Aorta (tissue), 5 donors: ENCODE measurements at regions not wholly inside any gene's neighbourhood (a gene's known extent, or its start where the extent isn't known, plus 50 kb on each side); places are given as distances from the start of the nearest gene placed in this dataset.

Experiments used
- ATAC-seq: fragments of 200-7000 bp; cut with Tn5 transposase; one replicate; pipeline ENCODE4 v1.9.1; 2022; ENCODE audit warnings: moderate library complexity; ENCODE audit not compliant: low FRiP score
- DNase-seq, 2 donors: peaks; one replicate each; pipeline ENCODE4 v3.0.0-alpha.2; 2020
- H3K27ac ChIP-seq, 2 donors: one replicate each; pipeline ENCODE4 v1.5.1; 2013; ENCODE audit warnings: low read length in 2 of 2, mild to moderate bottlenecking in 2 of 2, moderate library complexity in 2 of 2, control low read depth in 1 of 2, inconsistent platforms in 1 of 2, low read depth in 1 of 2
- H3K27me3 ChIP-seq, 2 donors: one replicate each; pipeline ENCODE4 v1.6.1; 2013; ENCODE audit warnings: control low read depth in 1 of 2, low read length in 1 of 2, mild to moderate bottlenecking in 1 of 2, moderate library complexity in 1 of 2; ENCODE audit not compliant: insufficient read depth in 2 of 2, control insufficient read depth in 1 of 2
- H3K36me3 ChIP-seq, 2 donors: one replicate each; pipeline ENCODE4 v1.6.1; 2013; ENCODE audit warnings: control low read depth in 1 of 2, low read length in 1 of 2, mild to moderate bottlenecking in 1 of 2; ENCODE audit not compliant: insufficient read depth in 2 of 2, control insufficient read depth in 1 of 2
- H3K4me1 ChIP-seq, 2 donors: one replicate each; pipeline ENCODE4 v1.6.1; 2013; ENCODE audit warnings: low read length in 2 of 2, control low read depth in 1 of 2, mild to moderate bottlenecking in 1 of 2, moderate library complexity in 1 of 2; ENCODE audit not compliant: insufficient read depth in 2 of 2, control insufficient read depth in 1 of 2
- H3K4me3 ChIP-seq, 2 donors: one replicate each; pipeline ENCODE4 v1.5.1; 2013; ENCODE audit warnings: low read length in 2 of 2, control low read depth in 1 of 2, mild to moderate bottlenecking in 1 of 2
- H3K9me3 ChIP-seq: one replicate; pipeline ENCODE4 v1.6.1; 2013; ENCODE audit warnings: mild to moderate bottlenecking, low read length; ENCODE audit not compliant: control insufficient read depth
- WGBS, 2 donors: extraction: QIAGEN DNeasy Blood & Tissue Kit; methylation state at CpG; one replicate each; pipeline ENCODE4 v1.1.7; 2013; 5-methylcytosine and 5-hydroxymethylcytosine counted together
- intact Hi-C, 2 donors: fragments of 100-400 bp; cut with DNase I; formaldehyde crosslinking; loops; one replicate each; pipeline versions ENCODE4 v1.14.2 to v1.15.0; 2022
- donor health status: healthy with polysubstance abuse.
- donor health status: Bipolar disorder and iron deficiency.
- donor health status: DM: no; HTN: no; CAD: no.
- donor health status: DM: no; HTN: no; CAD: no.
- donor health status: DM: yes; HTN: yes; CAD: no.

- no peaks in the 10 kb centered on the region for H3K36me3 ChIP-seq
- no peak overlapping the region for H3K27ac ChIP-seq
- H3K4me1 ChIP-seq: no peaks in the 10 kb centered on the region
- H3K4me3 ChIP-seq: no peak overlapping the region
- DNase-seq (no peak), ATAC-seq (no peak)
- intact Hi-C loops: no loop called here
- H3K27me3 ChIP-seq: no peaks in the 10 kb centered on the region
- no peaks in the 10 kb centered on the region for H3K9me3 ChIP-seq
Observed at GRCh38 chr1:193504920-193505319, 318.5 kb upstream of the B3GALT2 start.

- ATAC-seq (no peak), DNase-seq (no peak)
- no peaks in the 10 kb centered on the region for H3K4me1 ChIP-seq
- H3K4me3 ChIP-seq: no peak overlapping the region
- H3K27ac ChIP-seq: no peak overlapping the region
- WGBS, 2 donors: 24 to 27% methylated on average over 7 of the region's 7 CpGs
- H3K36me3 ChIP-seq: no peaks in the 10 kb centered on the region
- intact Hi-C loops: no loop called here
- H3K27me3 ChIP-seq: no peaks in the 10 kb centered on the region
- no peaks in the 10 kb centered on the region for H3K9me3 ChIP-seq
Observed at GRCh38 chr1:193498088-193498655, 311.8 kb upstream of the B3GALT2 start.

DNA sequence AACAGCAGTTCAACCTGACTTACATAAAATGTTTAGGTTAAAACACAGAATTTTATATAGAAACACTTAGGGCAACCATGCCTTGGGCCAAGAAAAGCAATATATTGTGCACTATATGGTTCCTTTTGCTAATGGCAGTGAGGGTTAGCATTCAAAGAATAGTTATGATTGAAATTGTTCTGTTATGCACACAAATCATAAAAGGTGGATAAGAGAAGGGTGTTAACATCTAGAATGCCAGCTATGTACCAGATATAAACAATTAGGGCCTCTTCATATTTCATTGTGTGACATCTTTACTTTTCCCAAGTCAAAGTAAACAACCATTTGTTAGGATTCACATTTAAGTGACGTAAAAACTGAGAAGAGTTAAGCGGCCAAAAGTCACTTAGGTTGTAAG, 308.0 kb upstream of the B3GALT2 start:
- Histone ChIP-seq H3K27ac (no peak overlapping the region), H3K9me3 (peaks cover 1% of the 10 kb centered on the region), H3K27me3 (no peaks in the 10 kb centered on the region), H3K36me3 (no peaks in the 10 kb centered on the region), H3K4me1 (no peaks in the 10 kb centered on the region), H3K4me3 (no peak overlapping the region)
- intact Hi-C loops: no loop called here
- WGBS, 2 donors: 40 to 42% methylated on average over 2 of the region's 2 CpGs
- ATAC-seq (no peak), DNase-seq (no peak)

DNA sequence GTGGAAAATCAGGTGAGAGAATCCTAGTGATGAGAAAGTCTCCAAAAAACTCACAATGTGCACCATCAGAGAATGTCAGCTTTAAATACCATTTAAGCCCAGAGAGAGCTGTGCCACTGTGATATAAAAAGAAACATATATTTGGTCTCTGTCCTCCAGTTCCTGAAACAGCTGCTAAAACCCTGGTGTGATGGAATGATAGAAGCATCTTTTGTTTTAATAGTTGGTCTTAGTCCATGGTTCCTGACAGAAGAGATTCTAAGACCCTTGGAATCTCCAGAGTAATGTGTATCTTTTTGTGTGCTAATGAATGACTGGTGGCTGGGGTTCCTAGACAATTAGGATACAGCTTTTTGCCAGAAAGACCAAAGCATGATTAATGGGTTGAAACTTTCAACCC, 302.8 kb upstream of the B3GALT2 start:
- intact Hi-C loops: no loop called here
- no peak overlapping the region for H3K4me3 ChIP-seq
- no peaks in the 10 kb centered on the region for H3K27me3 ChIP-seq
- no peaks in the 10 kb centered on the region for H3K36me3 ChIP-seq
- ATAC-seq: no peak
- no peak overlapping the region for H3K27ac ChIP-seq
- no peaks in the 10 kb centered on the region for H3K4me1 ChIP-seq
- no peak for DNase-seq
- H3K9me3 ChIP-seq: peaks cover 1% of the 10 kb centered on the region

DNA sequence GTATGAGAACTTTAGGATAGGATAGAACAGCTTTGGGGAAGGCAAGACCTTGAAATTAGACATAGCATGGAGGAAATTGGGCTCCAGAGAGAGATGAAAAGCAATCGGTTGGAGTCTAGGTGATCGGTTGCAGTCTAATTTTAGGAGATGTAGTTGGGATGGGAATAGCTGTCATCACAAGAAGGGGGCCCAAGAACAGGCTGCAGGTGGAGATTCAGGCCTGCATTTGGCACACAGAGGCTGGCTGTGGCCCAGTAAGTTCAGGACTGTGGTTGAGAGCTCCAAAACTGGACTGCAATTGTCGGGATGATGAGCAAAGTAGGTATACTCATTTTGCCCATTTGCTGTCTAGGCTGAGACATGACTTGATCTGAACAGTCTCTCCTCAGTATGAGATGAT, 301.3 kb upstream of the B3GALT2 start:
- intact Hi-C loops: no loop called here
- Histone ChIP-seq H3K4me1 (no peaks in the 10 kb centered on the region), H3K36me3 (no peaks in the 10 kb centered on the region), H3K27me3 (no peaks in the 10 kb centered on the region), H3K4me3 (no peak overlapping the region), H3K9me3 (peaks cover 1% of the 10 kb centered on the region), H3K27ac (no peak overlapping the region)
- no peak for DNase-seq
- ATAC-seq: no peak
- WGBS, 2 donors: 88 to 94% methylated on average over 3 of the region's 3 CpGs

- H3K27me3 ChIP-seq: no peaks in the 10 kb centered on the region
- no peaks in the 10 kb centered on the region for H3K36me3 ChIP-seq
- intact Hi-C loops: no loop called here
- DNase-seq (no peak), ATAC-seq (no peak)
- peaks cover under 1% of the 10 kb centered on the region for H3K9me3 ChIP-seq
- WGBS, 2 donors: 50 to 67% methylated on average over 1 of the region's 1 CpG
- H3K27ac ChIP-seq: no peak overlapping the region
- no peak overlapping the region for H3K4me3 ChIP-seq
- no peaks in the 10 kb centered on the region for H3K4me1 ChIP-seq
Observed at GRCh38 chr1:193486671-193487229, 300.3 kb upstream of the B3GALT2 start.

- H3K4me3 ChIP-seq: no peak overlapping the region
- no peaks in the 10 kb centered on the region for H3K9me3 ChIP-seq
- no peak for ATAC-seq
- DNase-seq: no peak
- H3K4me1 ChIP-seq: no peaks in the 10 kb centered on the region
- no peak overlapping the region for H3K27ac ChIP-seq
- WGBS, 2 donors: 58 to 79% methylated on average over 1 of the region's 1 CpG
- no peaks in the 10 kb centered on the region for H3K27me3 ChIP-seq
- no peaks in the 10 kb centered on the region for H3K36me3 ChIP-seq
- intact Hi-C loops: no loop called here
Observed at GRCh38 chr1:193480755-193481154, 294.3 kb upstream of the B3GALT2 start.

GRCh38 chr1:193479187-193479586, 292.8 kb upstream of the B3GALT2 start:
- Histone ChIP-seq H3K4me1 (no peaks in the 10 kb centered on the region), H3K27ac (no peak overlapping the region), H3K27me3 (no peaks in the 10 kb centered on the region), H3K4me3 (no peak overlapping the region), H3K36me3 (no peaks in the 10 kb centered on the region), H3K9me3 (peaks cover 1% of the 10 kb centered on the region)
- ATAC-seq (no peak), DNase-seq (no peak)
- intact Hi-C loops: no loop called here
- 85 to 90% methylated on average over 3 of the region's 3 CpGs for WGBS, 2 donors

- DNase-seq: no peak
- 73 to 80% methylated on average over 6 of the region's 6 CpGs for WGBS, 2 donors
- peaks cover 2% of the 10 kb centered on the region for H3K9me3 ChIP-seq
- intact Hi-C loops: no loop called here
- H3K4me1 ChIP-seq: no peaks in the 10 kb centered on the region
- no peaks in the 10 kb centered on the region for H3K27me3 ChIP-seq
- no peak overlapping the region for H3K27ac ChIP-seq
- no peak overlapping the region for H3K4me3 ChIP-seq
- ATAC-seq: no peak
- H3K36me3 ChIP-seq: no peaks in the 10 kb centered on the region
Observed at GRCh38 chr1:193476748-193477147, 290.3 kb upstream of the B3GALT2 start.
